GM06990 (cell line): ENCODE measurements at regions not wholly inside any gene's neighbourhood (a gene's known extent, or its start where the extent isn't known, plus 50 kb on each side); places are given as distances from the start of the nearest gene placed in this dataset.
A peak's percentile ranks its signal among the peaks of the same experiment; 100 is the strongest.

Experiments
- DNase-seq: peaks from one replicate; pipeline ENCODE4 v3.0.0-alpha.2; 2011; ENCODE audit not compliant: insufficient read length; ENCODE audit errors: extremely low read depth
- H3K27me3 ChIP-seq: replicated peaks from 2 replicates; pipeline ENCODE4 v1.6.0; 2011; ENCODE audit warnings: low read length; ENCODE audit not compliant: control insufficient read depth, insufficient read depth
- H3K36me3 ChIP-seq: 2 replicates; pipeline ENCODE4 v1.5.1; 2011; ENCODE audit warnings: low read length; ENCODE audit not compliant: control insufficient read depth, insufficient read depth
- H3K4me3 ChIP-seq: replicated peaks from 2 replicates; pipeline ENCODE4 v1.5.1; 2011; ENCODE audit warnings: low read depth, mild to moderate bottlenecking, control low read depth, low read length
- TF ChIP-seq, protein P1 (sequence below): IDR thresholded peaks from 2 replicates; pipeline ENCODE4 v1.5.1; 2011; ENCODE audit warnings: low read length, control low read depth, mild to moderate bottlenecking, inconsistent platforms; ENCODE audit not compliant: insufficient read depth, poor library complexity, severe bottlenecking

DNA sequence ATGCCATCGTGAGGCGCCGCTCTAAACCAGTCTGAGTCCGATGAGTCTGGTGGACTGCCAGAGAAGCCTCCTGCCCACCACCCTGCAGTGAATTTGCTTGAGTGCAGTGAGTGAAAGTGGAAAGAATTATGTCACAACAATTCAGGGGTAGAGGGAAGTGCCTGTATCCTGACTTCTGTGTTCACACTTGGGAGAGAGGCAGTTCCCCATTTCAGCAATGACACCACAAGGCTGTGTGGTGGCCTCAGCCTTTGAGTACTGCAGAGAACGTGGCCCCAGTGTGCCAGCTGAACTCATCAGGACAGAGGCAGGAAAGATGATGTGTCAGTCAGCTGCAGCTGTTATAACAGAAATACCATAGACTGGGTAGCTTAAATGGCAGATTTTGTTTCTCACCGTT is 155.6 kb downstream of the COG6 start:
- Histone ChIP-seq H3K27me3 (no peaks in the 10 kb centered on the region), H3K36me3 (no peaks in the 10 kb centered on the region), H3K4me3 (no peak overlapping the region)
- TF ChIP-seq, protein P1, sequence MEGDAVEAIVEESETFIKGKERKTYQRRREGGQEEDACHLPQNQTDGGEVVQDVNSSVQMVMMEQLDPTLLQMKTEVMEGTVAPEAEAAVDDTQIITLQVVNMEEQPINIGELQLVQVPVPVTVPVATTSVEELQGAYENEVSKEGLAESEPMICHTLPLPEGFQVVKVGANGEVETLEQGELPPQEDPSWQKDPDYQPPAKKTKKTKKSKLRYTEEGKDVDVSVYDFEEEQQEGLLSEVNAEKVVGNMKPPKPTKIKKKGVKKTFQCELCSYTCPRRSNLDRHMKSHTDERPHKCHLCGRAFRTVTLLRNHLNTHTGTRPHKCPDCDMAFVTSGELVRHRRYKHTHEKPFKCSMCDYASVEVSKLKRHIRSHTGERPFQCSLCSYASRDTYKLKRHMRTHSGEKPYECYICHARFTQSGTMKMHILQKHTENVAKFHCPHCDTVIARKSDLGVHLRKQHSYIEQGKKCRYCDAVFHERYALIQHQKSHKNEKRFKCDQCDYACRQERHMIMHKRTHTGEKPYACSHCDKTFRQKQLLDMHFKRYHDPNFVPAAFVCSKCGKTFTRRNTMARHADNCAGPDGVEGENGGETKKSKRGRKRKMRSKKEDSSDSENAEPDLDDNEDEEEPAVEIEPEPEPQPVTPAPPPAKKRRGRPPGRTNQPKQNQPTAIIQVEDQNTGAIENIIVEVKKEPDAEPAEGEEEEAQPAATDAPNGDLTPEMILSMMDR, result no peak
- DNase-seq, result no peak

DNA sequence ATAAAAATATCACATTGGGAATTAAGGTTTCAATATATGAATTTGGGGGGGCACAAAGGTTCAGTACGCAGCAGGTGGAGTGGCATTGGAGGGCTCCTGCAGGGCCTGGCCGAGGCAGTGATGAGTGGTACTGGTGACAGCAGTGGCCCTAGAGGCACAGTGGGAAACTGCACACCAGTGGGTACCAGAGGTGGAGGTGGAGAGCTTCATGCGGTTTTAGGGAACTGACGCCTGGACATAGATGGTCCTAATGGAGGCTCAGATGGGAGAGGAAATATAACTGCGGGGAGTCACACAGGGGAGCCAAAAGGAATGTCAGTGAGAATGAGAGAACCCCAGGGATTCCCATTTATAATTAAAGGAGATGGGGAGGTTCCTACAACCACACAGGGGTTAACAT is 156.2 kb downstream of the COG6 start:
- DNase-seq, result no peak
- TF ChIP-seq, protein P1, result peak; percentile 7
- Histone ChIP-seq H3K4me3 (no peak overlapping the region), H3K36me3 (no peaks in the 10 kb centered on the region), H3K27me3 (no peaks in the 10 kb centered on the region)

DNA sequence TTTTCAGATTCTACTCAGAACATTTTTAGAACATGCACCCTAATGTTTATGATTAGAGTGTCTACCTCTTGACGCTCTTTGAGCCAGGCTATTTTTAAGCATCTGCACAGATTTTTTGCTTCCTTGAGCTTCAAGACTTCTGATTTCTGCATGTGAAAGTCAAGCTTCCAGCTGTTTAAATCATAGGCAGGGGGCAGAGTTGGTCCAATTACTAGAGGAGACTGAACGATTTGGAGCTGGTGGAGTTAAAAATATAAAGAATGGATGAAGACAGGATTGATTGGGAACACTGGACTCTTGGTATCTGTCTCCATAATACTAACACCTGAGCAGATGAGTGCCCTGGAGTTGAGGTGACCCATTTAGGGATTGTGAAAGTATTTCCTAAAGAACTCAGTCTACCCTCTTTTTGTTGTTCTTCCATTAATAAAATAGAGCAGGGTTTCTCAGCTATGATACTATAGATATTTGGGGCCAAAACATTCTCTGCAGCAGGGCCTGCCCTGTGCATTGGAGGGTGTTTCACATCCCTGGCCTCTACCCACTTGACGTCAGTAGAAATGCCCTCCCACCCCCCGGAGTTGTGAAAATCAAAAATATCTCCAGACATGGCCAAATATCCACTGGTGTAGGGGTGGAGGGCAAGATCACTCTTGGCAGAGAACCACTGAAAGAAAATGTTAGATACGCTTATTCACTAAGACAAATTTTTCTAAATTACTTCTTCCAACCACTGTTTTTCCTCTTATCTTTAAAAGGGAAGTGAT is 160.1 kb downstream of the COG6 start:
- Histone ChIP-seq H3K4me3 (no peak overlapping the region), H3K36me3 (no peaks in the 10 kb centered on the region), H3K27me3 (no peaks in the 10 kb centered on the region)
- no peak for DNase-seq
- TF ChIP-seq, protein P1, result no peak

DNA sequence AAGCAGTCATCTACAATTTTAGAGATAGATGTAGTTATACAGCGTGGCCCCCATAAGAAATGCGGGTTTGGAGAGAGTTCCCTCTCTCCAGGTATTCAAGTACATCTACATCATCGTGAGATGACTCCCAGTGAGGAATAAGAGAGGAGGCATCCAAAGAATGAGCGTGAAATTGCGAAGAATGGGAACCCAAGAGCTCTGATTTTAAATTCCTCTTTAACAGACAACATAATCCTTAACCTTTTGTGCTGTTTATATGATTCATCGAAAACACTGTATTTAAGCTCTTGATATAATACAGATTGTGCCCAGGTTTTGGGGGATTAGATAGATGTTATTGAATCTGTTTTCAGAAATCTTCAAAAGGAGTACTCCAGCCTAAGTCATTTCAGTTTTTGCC is 161.5 kb downstream of the COG6 start:
- DNase-seq, result no peak

DNA sequence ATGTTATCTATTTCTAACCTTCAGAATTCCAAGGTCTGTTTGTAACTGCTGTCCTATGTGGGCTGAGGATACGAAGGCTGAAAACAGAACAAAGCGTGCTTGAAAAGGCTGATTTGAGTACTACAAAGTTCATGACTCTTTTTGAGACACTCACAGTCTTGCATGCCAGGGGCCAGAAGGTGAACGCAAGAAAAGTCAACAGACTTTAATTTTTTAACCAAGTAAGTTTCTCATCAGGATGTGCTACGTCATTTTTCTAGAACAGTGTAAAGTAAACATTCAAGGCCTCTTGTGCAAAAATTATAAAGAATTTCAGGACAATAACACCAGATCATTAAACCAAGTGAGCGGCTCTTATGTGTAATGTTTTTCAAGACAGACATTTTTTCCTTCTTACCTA is 163.5 kb downstream of the COG6 start:
- no peak for DNase-seq
- Histone ChIP-seq H3K27me3 (no peaks in the 10 kb centered on the region), H3K36me3 (no peaks in the 10 kb centered on the region), H3K4me3 (no peak overlapping the region)
- TF ChIP-seq, protein P1, result no peak

More for the DNA sequence above, 161.5 kb downstream of the COG6 start:
- Histone ChIP-seq H3K4me3 (no peak overlapping the region), H3K27me3 (no peaks in the 10 kb centered on the region), H3K36me3 (no peaks in the 10 kb centered on the region)
- TF ChIP-seq, protein P1, result no peak
